Breast epithelium (tissue), 3 donors: ENCODE measurements at regions not wholly inside any gene's neighbourhood (a gene's known extent, or its start where the extent isn't known, plus 50 kb on each side); places are given as distances from the start of the nearest gene placed in this dataset.

Source experiments
- CTCF ChIP-seq, 3 donors: fragments of 450-650 bp; IDR thresholded peaks; one replicate each; pipeline ENCODE4 v1.5.1; 2016 to 2017; ENCODE audit warnings: antibody characterized with exemption in 3 of 3, mild to moderate bottlenecking in 3 of 3, moderate library complexity in 3 of 3
- POLR2A ChIP-seq: fragments of 450-650 bp; IDR thresholded peaks from one replicate; pipeline ENCODE4 v1.6.1; 2016; ENCODE audit warnings: antibody characterized with exemption, mild to moderate bottlenecking, moderate library complexity

GRCh38 chr18:25533218-25533617, 181.3 kb upstream of the ZNF521 start:
- TF ChIP-seq CTCF (IDR thresholded peaks at IDR 0.05) = no peak
- no peak for TF ChIP-seq POLR2A
